Psoas muscle (tissue), 7 donors: ENCODE measurements at regions not wholly inside any gene's neighbourhood (a gene's known extent, or its start where the extent isn't known, plus 50 kb on each side); places are given as distances from the start of the nearest gene placed in this dataset.

Source experiments
- ATAC-seq, 4 donors: fragments of 200-7000 bp; cut with Tn5 transposase; one replicate each; pipeline ENCODE4 v1.9.1; 2020; ENCODE audit warnings: moderate library complexity in 3 of 4, mild to moderate bottlenecking in 2 of 4
- DNase-seq, 2 donors: peaks; one replicate each; pipeline ENCODE4 v3.0.0-alpha.2; 2020
- H3K27ac ChIP-seq: fragments of 200-600 bp; one replicate; pipeline ENCODE4 v1.8.0; 2022
- H3K27me3 ChIP-seq, 3 donors: fragments of 200-600 bp in 1 of 3; one replicate each; pipeline versions ENCODE4 v1.6.1 to v1.8.0; 2013 to 2022; ENCODE audit warnings: low read length in 2 of 3, mild to moderate bottlenecking in 2 of 3, moderate library complexity in 1 of 3; ENCODE audit not compliant: insufficient read depth in 3 of 3
- H3K36me3 ChIP-seq, 2 donors: fragments of 200-600 bp in 1 of 2; one replicate each; pipeline versions ENCODE4 v1.6.1 to v1.8.0; 2013 to 2022; ENCODE audit warnings: low read depth in 1 of 2, mild to moderate bottlenecking in 1 of 2, moderate library complexity in 1 of 2; ENCODE audit not compliant: insufficient read depth in 1 of 2
- H3K4me1 ChIP-seq: fragments of 200-600 bp; one replicate; pipeline ENCODE4 v1.8.0; 2022
- H3K4me3 ChIP-seq: fragments of 200-600 bp; one replicate; pipeline ENCODE4 v1.8.0; 2022; ENCODE audit warnings: mild to moderate bottlenecking
- H3K9me3 ChIP-seq: fragments of 200-600 bp; one replicate; pipeline ENCODE4 v1.8.0; 2022
- WGBS, 3 donors: extraction: QIAGEN DNeasy Blood & Tissue Kit; methylation state at CpG; one replicate each; pipeline versions ENCODE4 v1.1.6 to v1.1.7; 2013; 5-methylcytosine and 5-hydroxymethylcytosine counted together
- intact Hi-C, 2 donors: fragments of 100-400 bp; cut with DNase I; formaldehyde crosslinking; loops; one replicate each; pipeline versions ENCODE4 v1.11.0 to v1.14.2; 2022
- TF ChIP-seq, protein P1 (sequence below): fragments of 200-600 bp; IDR thresholded peaks from one replicate; pipeline ENCODE4 v1.8.0; 2022; ENCODE audit warnings: antibody characterized with exemption
- donor health status: healthy with polysubstance abuse.
- donor health status: DM: no; HTN: no; CAD: no; lungs with moderate emphysema.
- donor health status: Bipolar disorder and iron deficiency.
- donor health status: healthy.
- donor health status: DM: yes; HTN: yes; CAD: no.
- donor health status: DM: no; HTN: no; CAD: no.
- donor health status: DM: yes; HTN: yes; CAD: no.

DNA sequence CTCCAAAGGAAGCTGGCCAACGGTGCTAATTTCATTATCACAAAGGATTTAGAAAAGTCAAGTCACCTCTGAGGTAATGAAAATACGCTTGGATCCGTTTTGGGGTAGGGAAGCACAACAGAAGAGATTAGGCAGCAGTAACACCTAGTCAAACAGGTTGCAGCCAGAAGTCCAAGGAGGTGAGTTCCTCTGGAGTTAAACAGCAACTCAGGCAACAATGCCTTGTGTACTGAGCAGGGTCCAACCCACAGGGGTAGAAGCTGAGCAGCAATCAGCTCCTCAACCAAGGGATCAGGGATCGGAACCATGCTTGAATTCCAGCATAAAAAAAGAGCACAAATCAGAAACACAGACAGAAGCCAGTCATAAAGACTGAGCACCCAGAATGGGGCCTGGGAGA lies 88.1 kb upstream of the SPRED1 start:
- WGBS, 3 donors, result 67 to 76% (median 69%) methylated on average over 4 of the region's 4 CpGs
- intact Hi-C loops, result no loop called here
- Histone ChIP-seq H3K36me3 (no peaks in the 10 kb centered on the region), H3K27me3 (no peaks in the 10 kb centered on the region), H3K27ac (no peak overlapping the region), H3K9me3 (no peaks in the 10 kb centered on the region), H3K4me1 (no peaks in the 10 kb centered on the region), H3K4me3 (no peak overlapping the region)
- DNase-seq (no peak), ATAC-seq (no peak)
- TF ChIP-seq, protein P1, sequence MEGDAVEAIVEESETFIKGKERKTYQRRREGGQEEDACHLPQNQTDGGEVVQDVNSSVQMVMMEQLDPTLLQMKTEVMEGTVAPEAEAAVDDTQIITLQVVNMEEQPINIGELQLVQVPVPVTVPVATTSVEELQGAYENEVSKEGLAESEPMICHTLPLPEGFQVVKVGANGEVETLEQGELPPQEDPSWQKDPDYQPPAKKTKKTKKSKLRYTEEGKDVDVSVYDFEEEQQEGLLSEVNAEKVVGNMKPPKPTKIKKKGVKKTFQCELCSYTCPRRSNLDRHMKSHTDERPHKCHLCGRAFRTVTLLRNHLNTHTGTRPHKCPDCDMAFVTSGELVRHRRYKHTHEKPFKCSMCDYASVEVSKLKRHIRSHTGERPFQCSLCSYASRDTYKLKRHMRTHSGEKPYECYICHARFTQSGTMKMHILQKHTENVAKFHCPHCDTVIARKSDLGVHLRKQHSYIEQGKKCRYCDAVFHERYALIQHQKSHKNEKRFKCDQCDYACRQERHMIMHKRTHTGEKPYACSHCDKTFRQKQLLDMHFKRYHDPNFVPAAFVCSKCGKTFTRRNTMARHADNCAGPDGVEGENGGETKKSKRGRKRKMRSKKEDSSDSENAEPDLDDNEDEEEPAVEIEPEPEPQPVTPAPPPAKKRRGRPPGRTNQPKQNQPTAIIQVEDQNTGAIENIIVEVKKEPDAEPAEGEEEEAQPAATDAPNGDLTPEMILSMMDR, result no peak

DNA sequence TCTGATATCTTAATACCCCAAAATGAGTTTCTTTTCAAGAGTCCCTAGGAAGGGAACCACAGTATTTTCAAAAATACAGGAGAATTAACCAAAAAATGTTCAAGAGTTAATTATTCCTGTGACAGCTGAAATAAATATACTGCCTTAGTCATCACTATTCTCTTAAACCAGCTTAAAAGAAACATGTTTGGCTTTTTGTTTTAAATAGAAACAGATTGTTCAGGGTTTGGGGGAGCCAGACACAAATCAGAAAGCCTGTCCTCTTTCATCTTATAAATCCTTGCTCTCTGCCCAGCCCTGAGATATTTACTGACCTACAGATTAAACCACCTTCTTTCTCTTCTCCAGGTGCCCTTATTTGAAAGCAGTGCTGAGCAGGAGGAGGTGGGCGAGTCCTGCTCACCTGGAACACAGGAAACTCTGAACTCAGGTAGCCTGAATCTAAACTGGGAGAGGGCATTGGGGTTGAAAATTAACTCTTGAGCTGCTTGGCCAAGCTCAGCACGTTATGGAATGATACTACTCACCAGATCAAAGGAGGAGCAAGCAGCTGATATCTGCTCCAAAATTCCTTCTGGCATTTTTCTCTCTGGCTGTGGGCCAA lies 84.1 kb upstream of the SPRED1 start:
- WGBS, 3 donors, result 49 to 56% (median 51%) methylated on average over 2 of the region's 2 CpGs
- no peaks in the 10 kb centered on the region for H3K4me1 ChIP-seq

GRCh38 chr15:38171973-38172372 lies 80.7 kb upstream of the SPRED1 start:
- H3K4me1 ChIP-seq, result no peaks in the 10 kb centered on the region
- H3K36me3 ChIP-seq, result no peaks in the 10 kb centered on the region
- intact Hi-C loops, result no loop called here
- no peak overlapping the region for H3K27ac ChIP-seq
- DNase-seq (no peak), ATAC-seq (no peak)
- TF ChIP-seq, protein P1, result no peak
- peaks cover 0 to 8% (median 0%) of the 10 kb centered on the region in 3 donors for H3K27me3 ChIP-seq
- no peaks in the 10 kb centered on the region for H3K9me3 ChIP-seq
- no peak overlapping the region for H3K4me3 ChIP-seq
- WGBS, 3 donors, result 23 to 61% (median 28%) methylated on average over 1 of the region's 1 CpG

More for the DNA sequence above, 84.1 kb upstream of the SPRED1 start:
- intact Hi-C loops, result no loop called here
- no peak overlapping the region for H3K27ac ChIP-seq
- ATAC-seq (no peak), DNase-seq (no peak)
- H3K27me3 ChIP-seq, result no peaks in the 10 kb centered on the region
- TF ChIP-seq, protein P1, result no peak
- no peak overlapping the region for H3K4me3 ChIP-seq
- H3K9me3 ChIP-seq, result no peaks in the 10 kb centered on the region
- H3K36me3 ChIP-seq, result no peaks in the 10 kb centered on the region

- WGBS, 3 donors, result 45 to 60% (median 49%) methylated on average over 1 of the region's 1 CpG
- ATAC-seq, result no peak
- H3K4me1 ChIP-seq, result no peaks in the 10 kb centered on the region
- no peaks in the 10 kb centered on the region for H3K36me3 ChIP-seq
- DNase-seq, result no peak
- no peak overlapping the region for H3K4me3 ChIP-seq
- no peaks in the 10 kb centered on the region for H3K9me3 ChIP-seq
- peaks cover 0 to 8% (median 0%) of the 10 kb centered on the region in 3 donors for H3K27me3 ChIP-seq
- TF ChIP-seq, protein P1, result no peak
- no peak overlapping the region for H3K27ac ChIP-seq
- intact Hi-C loops, result no loop called here
These were observed 77.9 kb upstream of the SPRED1 start for GRCh38 chr15:38174691-38175090.

- WGBS, 3 donors, result 70 to 78% (median 72%) methylated on average over 4 of the region's 4 CpGs
- no peak overlapping the region for H3K4me3 ChIP-seq
- ATAC-seq (no peak), DNase-seq (no peak)
- H3K27ac ChIP-seq, result no peak overlapping the region
- intact Hi-C loops, result no loop called here
- H3K27me3 ChIP-seq, result peaks cover 0 to 8% (median 0%) of the 10 kb centered on the region in 3 donors
- H3K36me3 ChIP-seq, result no peaks in the 10 kb centered on the region
- H3K9me3 ChIP-seq, result no peaks in the 10 kb centered on the region
- TF ChIP-seq, protein P1, result no peak
- H3K4me1 ChIP-seq, result no peaks in the 10 kb centered on the region
These were observed 76.5 kb upstream of the SPRED1 start for GRCh38 chr15:38176155-38176554.
